DND-41 (cell line): ENCODE measurements at regions not wholly inside any gene's neighbourhood (a gene's known extent, or its start where the extent isn't known, plus 50 kb on each side); places are given as distances from the start of the nearest gene placed in this dataset.

Experiments used
- CTCF ChIP-seq: IDR thresholded peaks from 2 replicates; pipeline ENCODE4 v1.5.1; 2012; ENCODE audit warnings: borderline replicate concordance, low read length, moderate library complexity, mild to moderate bottlenecking; ENCODE audit not compliant: poor library complexity, severe bottlenecking; ENCODE audit errors: extremely low read depth
- EZH2 ChIP-seq: IDR thresholded peaks from 3 replicates; pipeline ENCODE4 v1.6.1; 2012; ENCODE audit warnings: borderline replicate concordance, low read depth, mild to moderate bottlenecking, moderate library complexity, low read length, inconsistent platforms; ENCODE audit not compliant: severe bottlenecking

- TF ChIP-seq CTCF, result no peak
- TF ChIP-seq EZH2, result no peak
These were observed 193.9 kb downstream of the PHETA1 start for GRCh38 chr12:111174961-111175345.
